Mesendoderm (in vitro differentiated cells): ENCODE measurements at regions not wholly inside any gene's neighbourhood (a gene's known extent, or its start where the extent isn't known, plus 50 kb on each side); places are given as distances from the start of the nearest gene placed in this dataset.

ENCODE experiments used
- DNase-seq: peaks from one replicate; pipeline ENCODE4 v3.0.0; 2013
- H2AK5ac ChIP-seq: 2 replicates; pipeline ENCODE4 v1.6.1; 2013; ENCODE audit warnings: low read length, inconsistent platforms
- H2BK120ac ChIP-seq: 2 replicates; pipeline ENCODE4 v1.6.1; 2013; ENCODE audit warnings: low read depth, mild to moderate bottlenecking, low read length, moderate library complexity, mixed read lengths
- H2BK15ac ChIP-seq: replicated peaks from 2 replicates; pipeline ENCODE4 v1.6.1; 2013; ENCODE audit warnings: low read depth, mild to moderate bottlenecking, moderate library complexity
- H2BK5ac ChIP-seq: 2 replicates; pipeline ENCODE4 v1.6.1; 2013; ENCODE audit warnings: low read length, inconsistent platforms
- H3K18ac ChIP-seq: 2 replicates; pipeline ENCODE4 v1.6.1; 2013; ENCODE audit warnings: mild to moderate bottlenecking, low read length, mixed read lengths
- H3K23ac ChIP-seq: one replicate; pipeline ENCODE4 v1.6.1; 2013; ENCODE audit warnings: low read length
- H3K27ac ChIP-seq: 2 replicates; pipeline ENCODE4 v1.5.1; 2013; ENCODE audit warnings: low read depth, mild to moderate bottlenecking, inconsistent platforms, low read length, moderate library complexity
- H3K27me3 ChIP-seq: 2 replicates; pipeline ENCODE4 v1.6.1; 2013; ENCODE audit warnings: low read length, control low read depth, mild to moderate bottlenecking, inconsistent platforms; ENCODE audit not compliant: insufficient read depth, poor library complexity
- H3K36me3 ChIP-seq: 2 replicates; pipeline ENCODE4 v1.6.1; 2013; ENCODE audit warnings: low read length, inconsistent platforms; ENCODE audit not compliant: control insufficient read depth, insufficient read depth
- H3K4ac ChIP-seq: one replicate; pipeline ENCODE4 v1.6.1; 2013; ENCODE audit warnings: low read depth, mild to moderate bottlenecking, low read length, moderate library complexity
- H3K4me1 ChIP-seq: 2 replicates; pipeline ENCODE4 v1.6.1; 2013; ENCODE audit warnings: low read depth, low read length, inconsistent platforms; ENCODE audit not compliant: control insufficient read depth
- H3K4me2 ChIP-seq: 2 replicates; pipeline ENCODE4 v1.6.1; 2013; ENCODE audit warnings: low read length
- H3K4me3 ChIP-seq: 2 replicates; pipeline ENCODE4 v1.5.1; 2013; ENCODE audit warnings: mild to moderate bottlenecking, low read length
- H3K56ac ChIP-seq: one replicate; pipeline ENCODE4 v1.6.1; 2013; ENCODE audit warnings: low read length
- H3K79me1 ChIP-seq: 2 replicates; pipeline ENCODE4 v1.6.1; 2013; ENCODE audit warnings: low read length, inconsistent platforms
- H3K79me2 ChIP-seq: 2 replicates; pipeline ENCODE4 v1.6.1; 2013; ENCODE audit warnings: mild to moderate bottlenecking, low read length; ENCODE audit not compliant: control insufficient read depth, insufficient read depth
- H3K9ac ChIP-seq: 2 replicates; pipeline ENCODE4 v1.6.1; 2013; ENCODE audit warnings: low read length, inconsistent platforms
- H4K5ac ChIP-seq: one replicate; pipeline ENCODE4 v1.6.1; 2013; ENCODE audit warnings: low read length
- H4K8ac ChIP-seq: one replicate; pipeline ENCODE4 v1.6.1; 2013; ENCODE audit warnings: low read depth, mild to moderate bottlenecking, control low read depth, low read length, moderate library complexity
- WGBS: extraction: QIAGEN DNeasy Blood & Tissue Kit; methylation state at CpG from one replicate; pipeline ENCODE4 v1.1.7; 2013; ENCODE audit warnings: low lambda C conversion rate, missing lambda C conversion rate; ENCODE audit not compliant: insufficient coverage; ENCODE audit errors: extremely low coverage; 5-methylcytosine and 5-hydroxymethylcytosine counted together

DNA sequence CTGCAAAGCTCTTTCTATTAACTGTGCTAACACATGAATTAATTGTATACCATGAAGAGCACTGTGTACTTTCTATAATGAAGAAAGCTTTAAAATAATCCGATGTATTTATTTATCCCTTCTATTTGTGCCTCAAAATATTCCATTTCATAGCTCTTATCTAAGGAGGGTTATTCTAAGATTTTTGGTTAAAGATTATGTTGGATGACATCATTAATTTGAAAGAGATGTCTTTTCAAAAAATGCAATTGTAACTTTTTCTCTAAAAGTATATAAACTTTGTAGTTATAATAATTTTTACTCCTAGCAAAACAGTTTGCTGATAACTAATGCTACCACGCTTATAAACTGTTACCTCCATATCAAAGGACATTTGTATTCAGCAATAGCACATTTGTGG lies 192.4 kb upstream of the HSF2 start:
- Histone ChIP-seq H3K36me3 (no peaks in the 10 kb centered on the region), H2BK15ac (no peak overlapping the region), H3K4me3 (no peak overlapping the region), H4K8ac (no peak overlapping the region), H3K4me1 (no peaks in the 10 kb centered on the region), H3K79me2 (no peaks in the 10 kb centered on the region), H2AK5ac (no peak overlapping the region), H3K18ac (no peak overlapping the region), H3K79me1 (no peaks in the 10 kb centered on the region), H2BK120ac (no peak overlapping the region), H3K4me2 (no peak overlapping the region), H4K5ac (no peak overlapping the region), H2BK5ac (no peak overlapping the region), H3K9ac (no peak overlapping the region), H3K4ac (no peak overlapping the region), H3K27ac (no peak overlapping the region), H3K23ac (no peak overlapping the region), H3K27me3 (no peaks in the 10 kb centered on the region), H3K56ac (no peak overlapping the region)
- no peak for DNase-seq
- no CpG with 5 or more reads among the region's 2 CpGs for WGBS

DNA sequence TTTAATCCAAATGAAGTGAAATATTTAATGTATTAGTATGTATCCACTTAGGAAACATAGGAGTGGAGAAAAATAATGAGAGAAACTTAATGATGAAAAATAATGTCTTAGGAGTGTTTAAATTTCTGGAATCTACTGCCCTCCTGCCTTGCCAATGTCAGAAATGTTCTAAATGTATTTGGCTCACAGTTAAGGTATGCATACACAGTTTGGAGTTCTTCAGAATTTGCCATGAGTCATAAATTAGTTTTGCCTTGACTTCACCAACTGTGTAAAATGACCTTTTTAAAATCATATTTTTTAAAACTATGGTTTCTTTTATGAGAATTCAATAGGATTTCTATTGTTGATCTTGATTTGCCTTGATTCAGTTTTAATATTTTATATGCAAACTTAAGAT lies 191.7 kb upstream of the HSF2 start:
- Histone ChIP-seq H3K79me2 (no peaks in the 10 kb centered on the region), H3K4me2 (no peak overlapping the region), H3K23ac (no peak overlapping the region), H3K9ac (no peak overlapping the region), H3K4me1 (no peaks in the 10 kb centered on the region), H3K36me3 (no peaks in the 10 kb centered on the region), H3K4ac (no peak overlapping the region), H3K27me3 (no peaks in the 10 kb centered on the region), H2AK5ac (no peak overlapping the region), H3K18ac (no peak overlapping the region), H3K56ac (no peak overlapping the region), H2BK120ac (no peak overlapping the region), H2BK15ac (no peak overlapping the region), H4K5ac (no peak overlapping the region), H3K79me1 (no peaks in the 10 kb centered on the region), H4K8ac (no peak overlapping the region), H3K27ac (no peak overlapping the region), H2BK5ac (no peak overlapping the region), H3K4me3 (no peak overlapping the region)
- no peak for DNase-seq

DNA sequence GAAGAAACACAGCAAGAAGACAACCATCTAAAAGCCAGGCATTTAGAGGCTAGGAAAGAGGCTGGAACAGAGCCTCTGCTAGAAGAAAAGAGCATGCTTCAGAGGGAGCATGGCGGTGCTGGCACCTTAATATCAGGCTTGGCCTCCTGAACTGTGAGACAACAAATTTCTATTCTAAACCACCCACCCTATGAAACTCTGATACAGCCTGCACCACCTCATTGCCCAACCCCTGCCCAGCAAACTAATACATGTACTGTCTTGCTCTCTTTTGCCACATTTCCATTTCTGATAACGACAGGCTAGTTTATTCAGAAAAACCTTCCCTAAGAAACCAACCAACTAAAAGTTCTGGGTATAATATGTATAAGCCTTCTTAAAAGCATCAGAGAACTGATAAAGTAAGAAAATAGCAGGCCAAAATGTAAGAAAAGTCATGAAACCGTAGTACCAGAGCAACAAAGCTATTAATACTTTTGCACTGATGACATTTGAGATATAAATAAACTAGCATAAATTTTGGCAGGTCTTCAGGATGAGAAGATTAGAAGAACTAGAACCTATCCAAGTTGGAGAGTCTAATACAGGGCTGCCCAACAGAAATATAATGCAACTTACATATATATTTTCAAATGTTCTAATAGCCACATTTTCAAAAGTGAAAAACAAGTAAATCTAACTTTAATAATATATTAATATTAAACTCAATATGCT lies 184.7 kb upstream of the HSF2 start:
- Histone ChIP-seq H2BK15ac (no peak overlapping the region), H3K4me2 (no peak overlapping the region), H2BK120ac (no peak overlapping the region), H3K79me1 (no peaks in the 10 kb centered on the region), H2AK5ac (no peak overlapping the region), H2BK5ac (no peak overlapping the region), H4K5ac (no peak overlapping the region), H3K4me1 (no peaks in the 10 kb centered on the region), H3K56ac (no peak overlapping the region), H3K4ac (no peak overlapping the region), H3K18ac (no peak overlapping the region), H3K4me3 (no peak overlapping the region), H3K79me2 (no peaks in the 10 kb centered on the region), H3K27me3 (no peaks in the 10 kb centered on the region), H3K9ac (no peak overlapping the region), H3K27ac (no peak overlapping the region), H3K36me3 (no peaks in the 10 kb centered on the region), H4K8ac (no peak overlapping the region), H3K23ac (no peak overlapping the region)
- DNase-seq, result no peak
- no CpG with 5 or more reads among the region's 3 CpGs for WGBS

DNA sequence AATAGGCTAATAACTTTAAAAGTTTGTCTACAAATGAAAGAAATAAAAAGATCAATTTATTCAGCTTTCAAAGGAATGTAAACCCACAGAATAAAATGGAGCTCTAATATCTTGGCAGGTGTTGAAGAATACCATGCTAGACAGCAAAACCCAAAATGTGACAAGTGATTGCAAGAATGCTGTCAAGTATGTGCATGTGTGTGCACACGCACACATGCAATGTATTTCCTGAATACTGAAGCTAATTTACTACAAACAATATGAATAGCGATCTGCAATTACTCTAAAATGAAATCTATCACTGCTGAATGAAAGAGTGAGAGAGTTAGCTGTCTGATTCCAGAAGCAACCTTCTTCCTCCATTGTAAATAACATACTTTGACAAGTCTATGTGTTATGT lies 179.2 kb upstream of the HSF2 start:
- H3K79me1 ChIP-seq, result no peaks in the 10 kb centered on the region
- no peak overlapping the region for H4K8ac ChIP-seq
- no peaks in the 10 kb centered on the region for H3K27me3 ChIP-seq
- no peak overlapping the region for H2BK5ac ChIP-seq
- no peaks in the 10 kb centered on the region for H3K79me2 ChIP-seq
- no peak overlapping the region for H3K4me2 ChIP-seq
- DNase-seq, result no peak
- no peaks in the 10 kb centered on the region for H3K36me3 ChIP-seq
- no peak overlapping the region for H3K23ac ChIP-seq
- H3K27ac ChIP-seq, result no peak overlapping the region
- no peak overlapping the region for H3K4me3 ChIP-seq
- H2AK5ac ChIP-seq, result no peak overlapping the region
- H3K9ac ChIP-seq, result no peak overlapping the region
- no peak overlapping the region for H4K5ac ChIP-seq
- no CpG with 5 or more reads among the region's 2 CpGs for WGBS
- no peak overlapping the region for H2BK15ac ChIP-seq
- H3K4ac ChIP-seq, result no peak overlapping the region
- no peaks in the 10 kb centered on the region for H3K4me1 ChIP-seq
- no peak overlapping the region for H3K18ac ChIP-seq
- H2BK120ac ChIP-seq, result no peak overlapping the region
- no peak overlapping the region for H3K56ac ChIP-seq

DNA sequence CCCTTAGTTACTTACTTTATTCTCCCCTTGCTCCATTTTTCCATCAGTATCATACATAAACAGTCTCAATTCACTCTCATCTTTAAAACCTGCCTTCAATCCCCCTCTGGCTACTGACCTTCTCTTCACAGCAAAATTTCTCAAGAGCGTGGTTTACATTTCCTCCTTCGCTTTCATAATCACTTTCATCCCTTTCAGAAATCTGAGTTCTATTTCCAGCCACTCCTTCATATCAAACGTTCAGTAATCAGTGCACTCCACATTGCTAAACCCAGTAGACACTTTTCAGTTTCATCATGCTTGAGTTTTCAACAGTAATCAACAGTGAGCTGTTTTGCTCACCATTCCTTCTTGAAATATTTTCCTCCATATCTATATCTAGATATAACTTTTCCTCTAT lies 176.7 kb upstream of the HSF2 start:
- Histone ChIP-seq H4K8ac (no peak overlapping the region), H3K4me2 (no peak overlapping the region), H2BK120ac (no peak overlapping the region), H3K18ac (no peak overlapping the region), H3K79me1 (no peaks in the 10 kb centered on the region), H3K4me3 (no peak overlapping the region), H3K9ac (no peak overlapping the region), H3K4me1 (no peaks in the 10 kb centered on the region), H3K56ac (no peak overlapping the region), H3K23ac (no peak overlapping the region), H3K4ac (no peak overlapping the region), H3K79me2 (no peaks in the 10 kb centered on the region), H2BK15ac (no peak overlapping the region), H2AK5ac (no peak overlapping the region), H3K27ac (no peak overlapping the region), H3K36me3 (no peaks in the 10 kb centered on the region), H2BK5ac (no peak overlapping the region), H4K5ac (no peak overlapping the region), H3K27me3 (no peaks in the 10 kb centered on the region)
- no peak for DNase-seq
- WGBS, result no CpG with 5 or more reads among the region's 3 CpGs

DNA sequence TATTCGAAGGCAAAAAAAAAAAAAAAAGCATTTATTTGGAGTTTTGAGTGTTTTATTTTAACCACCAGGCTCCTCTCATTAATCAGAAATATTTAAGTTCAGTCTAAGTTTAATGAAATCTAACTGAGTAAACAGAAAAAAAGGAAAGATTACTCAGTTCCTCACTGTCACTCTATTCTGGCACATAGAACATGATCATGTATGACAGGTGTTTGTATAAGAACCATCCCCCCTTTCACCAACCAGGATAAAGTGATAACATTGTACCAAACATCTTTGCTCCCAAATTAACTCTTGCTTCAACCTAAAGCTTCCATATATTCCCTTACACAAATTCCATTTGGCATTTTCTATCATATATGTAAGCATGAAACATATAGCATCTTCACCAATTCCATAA lies 176.2 kb upstream of the HSF2 start:
- no peak overlapping the region for H2BK120ac ChIP-seq
- H3K79me2 ChIP-seq, result no peaks in the 10 kb centered on the region
- no peak overlapping the region for H4K8ac ChIP-seq
- H2BK15ac ChIP-seq, result no peak overlapping the region
- H3K4ac ChIP-seq, result no peak overlapping the region
- H3K36me3 ChIP-seq, result no peaks in the 10 kb centered on the region
- H3K27me3 ChIP-seq, result no peaks in the 10 kb centered on the region
- no peak overlapping the region for H3K56ac ChIP-seq
- H3K4me2 ChIP-seq, result no peak overlapping the region
- H3K79me1 ChIP-seq, result no peaks in the 10 kb centered on the region
- H3K27ac ChIP-seq, result no peak overlapping the region
- DNase-seq, result no peak
- no CpG with 5 or more reads among the region's 1 CpG for WGBS
- H3K18ac ChIP-seq, result no peak overlapping the region
- H3K9ac ChIP-seq, result no peak overlapping the region
- no peak overlapping the region for H3K23ac ChIP-seq
- H4K5ac ChIP-seq, result no peak overlapping the region
- no peaks in the 10 kb centered on the region for H3K4me1 ChIP-seq
- H2AK5ac ChIP-seq, result no peak overlapping the region
- no peak overlapping the region for H2BK5ac ChIP-seq
- H3K4me3 ChIP-seq, result no peak overlapping the region
